ENCODE measurements at regions not wholly inside any gene's neighbourhood (a gene's known extent, or its start where the extent isn't known, plus 50 kb on each side); places are given as distances from the start of the nearest gene placed in this dataset.

- TF ChIP-seq CTCF (IDR thresholded peaks at IDR 0.05; ENCODE audit: low read depth, low read length, missing input control) (no peak), GABPA (IDR thresholded peaks at IDR 0.05 in 1 of 2, conservative IDR thresholded peaks at IDR 0.05 in 1 of 2) (no peak)
Measured at GRCh38 chr14:103225476-103225875, 102.2 kb downstream of the TNFAIP2 start.

All from liver (tissue), 3 donors.